HCT116 (cell line): ENCODE measurements at regions not wholly inside any gene's neighbourhood (a gene's known extent, or its start where the extent isn't known, plus 50 kb on each side); places are given as distances from the start of the nearest gene placed in this dataset.

Source experiments
- ATAC-seq: fragments of 200-7000 bp; cut with Tn5 transposase; 2 replicates; pipeline ENCODE4 v1.9.1; 2020; ENCODE audit warnings: mild to moderate bottlenecking, moderate library complexity
- BruUV-seq: library from RNA; stranded (reverse); fragments of 400-500 nt; replicated peaks from 2 replicates; lab custom pipeline; 2021; lab: Mats Ljungman, UMichigan
- CTCF ChIA-PET: fragments of 300-600 bp; sonication (Branson Sonifier 250); formaldehyde crosslinking; loops from one replicate; lab custom pipeline; 2021; ENCODE audit warnings: antibody characterized with exemption; lab: Charles Lee
- POLR2A ChIA-PET: fragments of 300-600, 350-600 bp; sonication (Branson Sonifier 250); formaldehyde crosslinking; loops from one replicate; lab custom pipeline; 2021; ENCODE audit warnings: antibody characterized with exemption; lab: Charles Lee
- RAD21 ChIA-PET, 2 experiments: fragments of 300-600 bp; sonication (Branson Sonifier 250); formaldehyde crosslinking; loops; one replicate each; lab custom pipeline; 2023; ENCODE audit warnings: low total read pairs in 2 of 2; ENCODE audit not compliant: uncharacterized antibody in 2 of 2, unreplicated experiment in 2 of 2, low non-redundant PET in 1 of 2; lab: Charles Lee
- DNase-seq: peaks from one replicate; pipeline ENCODE4 v3.0.0-alpha.2; 2010; ENCODE audit warnings: low read depth, low spot score
- H2AFZ ChIP-seq: fragments of 200-600 bp; shearing (Covaris generic), sonication (generic); 2 replicates; pipeline ENCODE4 v1.6.1; 2017; ENCODE audit warnings: low read depth, mixed run types, mixed read lengths, antibody characterized with exemption, low read length; ENCODE audit not compliant: poor library complexity, severe bottlenecking
- H3K27ac ChIP-seq: 2 replicates; pipeline ENCODE4 v1.5.1; 2012; ENCODE audit warnings: low read depth, low read length
- H3K27me3 ChIP-seq: fragments of 200-600 bp; sonication (generic); 2 replicates; pipeline ENCODE4 v1.6.1; 2016; ENCODE audit warnings: mixed run types, low read length, mixed read lengths; ENCODE audit not compliant: insufficient read depth
- H3K36me3 ChIP-seq, 2 experiments: fragments of 200-500 bp in 1 of 2; fragments of 200-600 bp in 1 of 2; sonication (Bioruptor generic) in 1 of 2; sonication (generic) in 1 of 2; 2 replicates each; pipeline versions ENCODE4 v1.5.1 to v1.6.1; 2014 to 2016; ENCODE audit warnings: low read length in 2 of 2, inconsistent platforms in 1 of 2, mixed read lengths in 1 of 2, mixed run types in 1 of 2; ENCODE audit not compliant: insufficient read depth in 2 of 2, control insufficient read depth in 1 of 2
- H3K4me1 ChIP-seq, 2 experiments: fragments of 200-600 bp in 1 of 2; sonication (generic) in 1 of 2; 2 replicates each; pipeline versions ENCODE4 v1.5.1 to v1.6.1; 2012 to 2017; ENCODE audit warnings: low read length in 2 of 2, inconsistent platforms in 1 of 2, mild to moderate bottlenecking in 1 of 2, mixed read lengths in 1 of 2, mixed run types in 1 of 2, moderate library complexity in 1 of 2; ENCODE audit not compliant: insufficient read depth in 2 of 2, control insufficient read depth in 1 of 2
- H3K4me2 ChIP-seq: fragments of 200-600 bp; sonication (generic); 2 replicates; pipeline ENCODE4 v1.6.1; 2017; ENCODE audit warnings: mixed run types, low read length, mixed read lengths
- H3K4me3 ChIP-seq, 2 experiments: fragments of 200-600 bp in 1 of 2; sonication (generic) in 1 of 2; replicated peaks in 1 of 2; 2 replicates each; pipeline ENCODE4 v1.5.1; 2011 to 2016; ENCODE audit warnings: low read length in 2 of 2, control low read depth in 1 of 2, low read depth in 1 of 2, mild to moderate bottlenecking in 1 of 2, mixed read lengths in 1 of 2, mixed run types in 1 of 2
- H3K79me2 ChIP-seq: fragments of 200-600 bp; sonication (generic); 2 replicates; pipeline ENCODE4 v1.6.1; 2017; ENCODE audit warnings: mild to moderate bottlenecking, mixed run types, low read length, moderate library complexity, mixed read lengths; ENCODE audit not compliant: insufficient read depth
- H3K9ac ChIP-seq: fragments of 200-600 bp; sonication (generic); 2 replicates; pipeline ENCODE4 v1.6.1; 2016; ENCODE audit warnings: low read length, mixed read lengths
- H3K9me2 ChIP-seq: fragments of 200-600 bp; sonication (generic), shearing (Covaris generic); 2 replicates; pipeline ENCODE4 v1.6.1; 2017; ENCODE audit warnings: mixed run types, mild to moderate bottlenecking, moderate library complexity; ENCODE audit not compliant: insufficient read depth
- H3K9me3 ChIP-seq, 2 experiments: fragments of 200-500 bp in 1 of 2; fragments of 200-600 bp in 1 of 2; sonication (Bioruptor generic) in 1 of 2; sonication (generic) in 1 of 2; 2 replicates each; pipeline ENCODE4 v1.6.1; 2014 to 2017; ENCODE audit warnings: low read length in 2 of 2, mixed read lengths in 2 of 2, inconsistent platforms in 1 of 2, low read depth in 1 of 2, mild to moderate bottlenecking in 1 of 2, mixed run types in 1 of 2, moderate library complexity in 1 of 2; ENCODE audit not compliant: control insufficient read depth in 1 of 2, insufficient read depth in 1 of 2
- H4K20me1 ChIP-seq: fragments of 200-600 bp; sonication (generic), shearing (Covaris generic); 2 replicates; pipeline ENCODE4 v1.6.1; 2017; ENCODE audit warnings: mixed run types, mild to moderate bottlenecking, moderate library complexity; ENCODE audit not compliant: insufficient read depth
- CBX3 ChIP-seq: IDR thresholded peaks from 2 replicates; pipeline ENCODE4 v1.6.1; 2012; ENCODE audit warnings: low read depth
- EZH2 ChIP-seq: fragments of 200-600 bp; sonication (generic); IDR thresholded peaks from 2 replicates; pipeline ENCODE4 v1.6.1; 2017; ENCODE audit warnings: antibody characterized with exemption, mixed run types
- EZH2phosphoT487 ChIP-seq: fragments of 200-600 bp; IDR thresholded peaks from 2 replicates; pipeline ENCODE4 v1.6.1; 2018; ENCODE audit warnings: antibody characterized with exemption, borderline replicate concordance
- FOSL1 ChIP-seq: IDR thresholded peaks from 2 replicates; pipeline ENCODE4 v1.6.1; 2012; ENCODE audit warnings: low read depth
- JUND ChIP-seq: IDR thresholded peaks from 2 replicates; pipeline ENCODE4 v1.6.1; 2012
- POLR2AphosphoS5 ChIP-seq: IDR thresholded peaks from 2 replicates; pipeline ENCODE4 v1.6.1; 2011; ENCODE audit warnings: mild to moderate bottlenecking, low read depth, low read length, moderate library complexity
- RAD21 ChIP-seq: IDR thresholded peaks from 2 replicates; pipeline ENCODE4 v1.6.1; 2012; ENCODE audit warnings: low read depth, mild to moderate bottlenecking
- SIN3A ChIP-seq: IDR thresholded peaks from 2 replicates; pipeline ENCODE4 v1.6.1; 2012; ENCODE audit warnings: low read depth
- SP1 ChIP-seq: IDR thresholded peaks from 2 replicates; pipeline ENCODE4 v1.6.1; 2012; ENCODE audit warnings: low read depth
- SRF ChIP-seq: IDR thresholded peaks from 2 replicates; pipeline ENCODE4 v1.6.1; 2012; ENCODE audit warnings: low read depth
- TCF7L2 ChIP-seq: IDR thresholded peaks from 2 replicates; pipeline ENCODE4 v1.7.0; 2011; ENCODE audit warnings: borderline replicate concordance, inconsistent platforms; ENCODE audit not compliant: insufficient read depth, insufficient read length; ENCODE audit errors: extremely low read depth
- YY1 ChIP-seq: IDR thresholded peaks from 2 replicates; pipeline ENCODE4 v1.6.1; 2011; ENCODE audit warnings: low read length, low read depth, moderate library complexity, mild to moderate bottlenecking; ENCODE audit not compliant: insufficient replicate concordance; ENCODE audit errors: extremely low read depth
- ZFX ChIP-seq: fragments of 450-650 bp; IDR thresholded peaks from 2 replicates; pipeline ENCODE4 v1.6.1; 2017
- intact Hi-C: fragments of 100-400 bp; cut with micrococcal nuclease; formaldehyde crosslinking; loops from 2 replicates; pipeline ENCODE4 v1.10.0; 2022
- TF ChIP-seq, protein P1 (sequence below): IDR thresholded peaks from 2 replicates; pipeline ENCODE4 v1.6.1; 2012
- TF ChIP-seq, protein P2 (sequence below): IDR thresholded peaks from 2 replicates; pipeline ENCODE4 v1.6.1; 2011; ENCODE audit warnings: mild to moderate bottlenecking, low read length, moderate library complexity; ENCODE audit not compliant: insufficient replicate concordance; ENCODE audit errors: extremely low read depth
- TF ChIP-seq, protein P3 (sequence below), 3 experiments: fragments of 200-600 bp in 1 of 3; sonication (generic) in 1 of 3; IDR thresholded peaks in 2 of 3; conservative IDR thresholded peaks in 1 of 3; 2 replicates each; pipeline ENCODE4 v1.5.1; 2012 to 2017; ENCODE audit warnings: low read depth in 2 of 3, low read length in 2 of 3, antibody characterized with exemption in 1 of 3, borderline replicate concordance in 1 of 3, control low read depth in 1 of 3, mild to moderate bottlenecking in 1 of 3, mixed read lengths in 1 of 3, mixed run types in 1 of 3, moderate library complexity in 1 of 3; ENCODE audit not compliant: insufficient read depth in 1 of 3
- TF ChIP-seq, protein P4 (sequence below): IDR thresholded peaks from 2 replicates; pipeline ENCODE4 v1.6.1; 2012; ENCODE audit warnings: low read depth

DNA sequence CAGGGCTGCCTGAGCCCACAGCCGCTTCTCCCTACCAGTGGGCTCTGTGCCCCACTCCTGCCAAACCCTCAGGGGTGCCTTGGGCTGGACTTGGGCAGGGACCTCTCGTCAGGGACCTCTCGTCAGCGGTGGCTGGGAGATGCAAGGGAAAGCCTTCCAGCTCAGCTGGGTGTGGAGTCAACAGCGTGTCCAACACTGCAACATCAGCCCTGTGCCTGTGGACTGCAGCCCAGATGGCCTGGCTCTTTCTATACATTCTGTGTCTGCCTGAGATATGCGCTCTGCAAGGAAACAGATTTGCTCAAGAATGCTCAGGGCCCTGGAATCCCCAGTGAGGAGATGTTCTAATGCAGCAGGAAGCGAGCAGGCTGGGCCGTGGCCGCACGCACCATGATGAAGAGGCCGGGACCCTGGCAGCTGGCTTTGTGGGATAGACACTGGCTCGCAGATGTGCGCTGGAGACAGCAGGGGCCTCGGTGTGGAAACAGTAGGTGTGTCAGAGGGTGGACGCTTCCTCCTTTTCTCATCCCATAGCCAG, 85.0 kb upstream of the COL5A1 start:
- H3K27ac ChIP-seq: no peak overlapping the region
- H3K36me3 ChIP-seq: no peaks in the 10 kb centered on the region
- DNase-seq (no peak), ATAC-seq (no peak)
- H3K9ac ChIP-seq: no peak overlapping the region
- RAD21 ChIA-PET: no interaction called here
- BruUV-seq: no TSS peak
- POLR2A ChIA-PET: no interaction called here
- H2AFZ ChIP-seq: no peak overlapping the region
- H4K20me1 ChIP-seq: no peaks in the 10 kb centered on the region
- H3K9me2 ChIP-seq: no peaks in the 10 kb centered on the region
- H3K9me3 ChIP-seq: no peaks in the 10 kb centered on the region
- peaks cover 18% of the 10 kb centered on the region; the same call in 1 of the 2 replicates for H3K27me3 ChIP-seq
- peaks cover 10% of the 10 kb centered on the region in 2 experiments for H3K4me1 ChIP-seq
- no peak overlapping the region for H3K4me3 ChIP-seq
- no peaks in the 10 kb centered on the region for H3K79me2 ChIP-seq
- CTCF ChIA-PET: no interaction called here
- TF ChIP-seq SP1: no peak
- TF ChIP-seq SIN3A: no peak
- TF ChIP-seq, protein P1, sequence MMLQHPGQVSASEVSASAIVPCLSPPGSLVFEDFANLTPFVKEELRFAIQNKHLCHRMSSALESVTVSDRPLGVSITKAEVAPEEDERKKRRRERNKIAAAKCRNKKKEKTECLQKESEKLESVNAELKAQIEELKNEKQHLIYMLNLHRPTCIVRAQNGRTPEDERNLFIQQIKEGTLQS: no peak
- TF ChIP-seq FOSL1: no peak
- TF ChIP-seq YY1: no peak
- TF ChIP-seq, protein P2, sequence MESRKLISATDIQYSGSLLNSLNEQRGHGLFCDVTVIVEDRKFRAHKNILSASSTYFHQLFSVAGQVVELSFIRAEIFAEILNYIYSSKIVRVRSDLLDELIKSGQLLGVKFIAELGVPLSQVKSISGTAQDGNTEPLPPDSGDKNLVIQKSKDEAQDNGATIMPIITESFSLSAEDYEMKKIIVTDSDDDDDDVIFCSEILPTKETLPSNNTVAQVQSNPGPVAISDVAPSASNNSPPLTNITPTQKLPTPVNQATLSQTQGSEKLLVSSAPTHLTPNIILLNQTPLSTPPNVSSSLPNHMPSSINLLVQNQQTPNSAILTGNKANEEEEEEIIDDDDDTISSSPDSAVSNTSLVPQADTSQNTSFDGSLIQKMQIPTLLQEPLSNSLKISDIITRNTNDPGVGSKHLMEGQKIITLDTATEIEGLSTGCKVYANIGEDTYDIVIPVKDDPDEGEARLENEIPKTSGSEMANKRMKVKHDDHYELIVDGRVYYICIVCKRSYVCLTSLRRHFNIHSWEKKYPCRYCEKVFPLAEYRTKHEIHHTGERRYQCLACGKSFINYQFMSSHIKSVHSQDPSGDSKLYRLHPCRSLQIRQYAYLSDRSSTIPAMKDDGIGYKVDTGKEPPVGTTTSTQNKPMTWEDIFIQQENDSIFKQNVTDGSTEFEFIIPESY: no peak
- no peak for TF ChIP-seq CBX3
- no peak for TF ChIP-seq RAD21
- TF ChIP-seq POLR2AphosphoS5: no peak
- TF ChIP-seq EZH2phosphoT487: no peak
- TF ChIP-seq SRF: no peak
- no peak for TF ChIP-seq TCF7L2
- no peak for TF ChIP-seq JUND
- TF ChIP-seq, protein P3, sequence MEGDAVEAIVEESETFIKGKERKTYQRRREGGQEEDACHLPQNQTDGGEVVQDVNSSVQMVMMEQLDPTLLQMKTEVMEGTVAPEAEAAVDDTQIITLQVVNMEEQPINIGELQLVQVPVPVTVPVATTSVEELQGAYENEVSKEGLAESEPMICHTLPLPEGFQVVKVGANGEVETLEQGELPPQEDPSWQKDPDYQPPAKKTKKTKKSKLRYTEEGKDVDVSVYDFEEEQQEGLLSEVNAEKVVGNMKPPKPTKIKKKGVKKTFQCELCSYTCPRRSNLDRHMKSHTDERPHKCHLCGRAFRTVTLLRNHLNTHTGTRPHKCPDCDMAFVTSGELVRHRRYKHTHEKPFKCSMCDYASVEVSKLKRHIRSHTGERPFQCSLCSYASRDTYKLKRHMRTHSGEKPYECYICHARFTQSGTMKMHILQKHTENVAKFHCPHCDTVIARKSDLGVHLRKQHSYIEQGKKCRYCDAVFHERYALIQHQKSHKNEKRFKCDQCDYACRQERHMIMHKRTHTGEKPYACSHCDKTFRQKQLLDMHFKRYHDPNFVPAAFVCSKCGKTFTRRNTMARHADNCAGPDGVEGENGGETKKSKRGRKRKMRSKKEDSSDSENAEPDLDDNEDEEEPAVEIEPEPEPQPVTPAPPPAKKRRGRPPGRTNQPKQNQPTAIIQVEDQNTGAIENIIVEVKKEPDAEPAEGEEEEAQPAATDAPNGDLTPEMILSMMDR (IDR thresholded peaks at IDR 0.05 in 2 of 3, conservative IDR thresholded peaks at IDR 0.05 in 1 of 3; ENCODE audit: borderline replicate concordance in 1 of 3, insufficient read depth in 1 of 3, low read depth in 2 of 3, low read length in 2 of 3): no peak
- TF ChIP-seq EZH2: no peak
- TF ChIP-seq, protein P4, sequence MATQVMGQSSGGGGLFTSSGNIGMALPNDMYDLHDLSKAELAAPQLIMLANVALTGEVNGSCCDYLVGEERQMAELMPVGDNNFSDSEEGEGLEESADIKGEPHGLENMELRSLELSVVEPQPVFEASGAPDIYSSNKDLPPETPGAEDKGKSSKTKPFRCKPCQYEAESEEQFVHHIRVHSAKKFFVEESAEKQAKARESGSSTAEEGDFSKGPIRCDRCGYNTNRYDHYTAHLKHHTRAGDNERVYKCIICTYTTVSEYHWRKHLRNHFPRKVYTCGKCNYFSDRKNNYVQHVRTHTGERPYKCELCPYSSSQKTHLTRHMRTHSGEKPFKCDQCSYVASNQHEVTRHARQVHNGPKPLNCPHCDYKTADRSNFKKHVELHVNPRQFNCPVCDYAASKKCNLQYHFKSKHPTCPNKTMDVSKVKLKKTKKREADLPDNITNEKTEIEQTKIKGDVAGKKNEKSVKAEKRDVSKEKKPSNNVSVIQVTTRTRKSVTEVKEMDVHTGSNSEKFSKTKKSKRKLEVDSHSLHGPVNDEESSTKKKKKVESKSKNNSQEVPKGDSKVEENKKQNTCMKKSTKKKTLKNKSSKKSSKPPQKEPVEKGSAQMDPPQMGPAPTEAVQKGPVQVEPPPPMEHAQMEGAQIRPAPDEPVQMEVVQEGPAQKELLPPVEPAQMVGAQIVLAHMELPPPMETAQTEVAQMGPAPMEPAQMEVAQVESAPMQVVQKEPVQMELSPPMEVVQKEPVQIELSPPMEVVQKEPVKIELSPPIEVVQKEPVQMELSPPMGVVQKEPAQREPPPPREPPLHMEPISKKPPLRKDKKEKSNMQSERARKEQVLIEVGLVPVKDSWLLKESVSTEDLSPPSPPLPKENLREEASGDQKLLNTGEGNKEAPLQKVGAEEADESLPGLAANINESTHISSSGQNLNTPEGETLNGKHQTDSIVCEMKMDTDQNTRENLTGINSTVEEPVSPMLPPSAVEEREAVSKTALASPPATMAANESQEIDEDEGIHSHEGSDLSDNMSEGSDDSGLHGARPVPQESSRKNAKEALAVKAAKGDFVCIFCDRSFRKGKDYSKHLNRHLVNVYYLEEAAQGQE: no peak
- TF ChIP-seq ZFX: no peak
- no peak overlapping the region for H3K4me2 ChIP-seq
- intact Hi-C loops: no loop called here
